ENCODE measurements at regions not wholly inside any gene's neighbourhood (a gene's known extent, or its start where the extent isn't known, plus 50 kb on each side); places are given as distances from the start of the nearest gene placed in this dataset.
"Not testable (repeated sequence)": the region's sequence is repeated elsewhere in the genome, so short reads cannot be mapped to it uniquely, and the experiment has no call there.

DNA sequence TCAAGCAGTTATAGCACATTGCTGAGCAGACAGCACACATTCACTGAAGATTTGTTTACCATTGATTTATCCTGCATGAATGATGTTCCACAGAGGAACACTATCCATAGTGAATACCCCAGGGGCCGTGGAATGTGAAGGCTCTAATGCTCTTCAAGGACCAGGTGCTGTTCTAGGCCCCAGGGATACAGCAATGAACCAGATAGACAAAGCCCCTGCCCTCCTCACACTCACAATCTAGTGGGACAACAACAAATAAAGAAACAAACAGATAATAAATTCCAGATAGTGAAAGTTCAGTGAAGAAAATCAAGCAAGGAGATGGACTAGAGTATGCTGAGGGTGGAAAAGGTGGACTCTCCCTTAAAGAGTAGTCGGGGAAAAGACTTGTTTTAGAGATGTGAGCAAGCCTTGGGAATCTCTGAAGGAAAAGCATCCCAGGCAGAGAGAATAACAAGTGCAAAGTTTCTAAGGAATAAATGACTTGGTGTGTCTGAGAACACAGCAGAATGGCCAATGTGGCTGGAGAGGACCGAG, 117.7 kb downstream of the CCDC71L start:
- no peaks in the 10 kb centered on the region for H3K9me3 Mint-ChIP-seq
- H3K4me1 Mint-ChIP-seq (ENCODE audit: low read depth in 2 of 2): peaks cover 3 to 4% of the 10 kb centered on the region in 2 donors
- no peak overlapping the region for H3K27ac Mint-ChIP-seq
- DNase-seq (no peak), ATAC-seq (replicated peaks) (no peak)
- no peaks in the 10 kb centered on the region for H3K36me3 Mint-ChIP-seq (ENCODE audit: insufficient read depth)
- no peak overlapping the region for H3K4me3 Mint-ChIP-seq
- H3K27me3 Mint-ChIP-seq: peaks cover 0 to 13% of the 10 kb centered on the region in 2 donors

- H3K4me1 Mint-ChIP-seq (ENCODE audit: low read depth in 2 of 2): peaks cover 3 to 4% of the 10 kb centered on the region in 2 donors
- peak; percentile 43 for ATAC-seq (replicated peaks)
- H3K27me3 Mint-ChIP-seq: peaks cover 0 to 13% of the 10 kb centered on the region in 2 donors
- no peaks in the 10 kb centered on the region for H3K9me3 Mint-ChIP-seq
- peak; percentile 4 to 7 (median 6) for DNase-seq
- no peak overlapping the region for H3K4me3 Mint-ChIP-seq
- no peak overlapping the region for H3K27ac Mint-ChIP-seq
- no peaks in the 10 kb centered on the region for H3K36me3 Mint-ChIP-seq (ENCODE audit: insufficient read depth)
Observed at GRCh38 chr7:106542550-106543220, 118.3 kb downstream of the CCDC71L start.

DNA sequence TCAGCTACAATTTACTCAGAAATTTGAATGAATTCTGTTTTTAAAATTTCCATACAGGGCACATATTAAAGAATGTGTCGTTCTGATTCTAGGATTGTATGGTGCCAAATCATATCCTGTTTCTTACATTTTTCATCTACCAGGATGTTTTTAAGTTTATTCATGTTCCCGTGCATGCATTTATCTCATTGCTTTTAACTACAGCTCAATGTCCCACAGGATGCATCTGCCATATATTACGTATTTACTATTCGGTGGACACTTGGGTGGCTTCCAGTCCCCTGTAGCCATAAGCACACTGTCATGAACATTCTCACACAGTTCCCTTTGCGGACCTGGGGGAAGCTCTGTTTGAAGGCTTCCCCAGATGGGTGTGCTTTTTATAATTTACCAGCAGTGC, 122.3 kb downstream of the CCDC71L start:
- Mint-ChIP-seq H3K27ac (no peak overlapping the region), H3K4me3 (no peak overlapping the region), H3K27me3 (peaks cover 0 to 13% of the 10 kb centered on the region in 2 donors), H3K36me3 (ENCODE audit: insufficient read depth) (no peaks in the 10 kb centered on the region), H3K4me1 (ENCODE audit: low read depth in 2 of 2) (peaks cover 7 to 8% of the 10 kb centered on the region in 2 donors), H3K9me3 (peaks cover 0 to 3% of the 10 kb centered on the region in 2 donors)
- ATAC-seq (replicated peaks) (no peak), DNase-seq (no peak)

DNA sequence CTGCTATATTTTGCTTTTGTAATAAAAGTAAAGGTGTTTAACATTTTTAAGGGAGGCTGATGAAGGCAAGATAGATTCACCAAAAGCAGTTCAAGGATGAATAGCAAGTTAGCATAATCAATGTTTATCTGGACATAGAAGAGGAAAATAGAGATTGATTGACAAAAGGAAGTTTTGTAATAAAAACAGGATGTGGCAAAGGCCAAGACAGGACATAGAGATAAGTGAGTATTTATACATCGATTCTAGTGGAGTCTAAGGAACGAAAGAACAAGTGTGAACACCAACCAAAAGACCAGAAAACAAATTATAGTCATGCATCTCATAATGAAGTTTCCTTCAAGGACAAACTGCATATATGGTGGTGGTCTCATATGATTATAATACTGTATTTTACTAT, 123.8 kb downstream of the CCDC71L start:
- H3K27ac Mint-ChIP-seq: no peak overlapping the region
- DNase-seq: no peak
- peaks cover 0 to 3% of the 10 kb centered on the region in 2 donors for H3K9me3 Mint-ChIP-seq
- ATAC-seq (replicated peaks): no peak
- H3K4me3 Mint-ChIP-seq: no peak overlapping the region
- H3K4me1 Mint-ChIP-seq (ENCODE audit: low read depth in 2 of 2): peaks cover 3 to 5% of the 10 kb centered on the region in 2 donors
- H3K36me3 Mint-ChIP-seq (ENCODE audit: insufficient read depth): no peaks in the 10 kb centered on the region
- peaks cover 0 to under 1% of the 10 kb centered on the region in 2 donors for H3K27me3 Mint-ChIP-seq

DNA sequence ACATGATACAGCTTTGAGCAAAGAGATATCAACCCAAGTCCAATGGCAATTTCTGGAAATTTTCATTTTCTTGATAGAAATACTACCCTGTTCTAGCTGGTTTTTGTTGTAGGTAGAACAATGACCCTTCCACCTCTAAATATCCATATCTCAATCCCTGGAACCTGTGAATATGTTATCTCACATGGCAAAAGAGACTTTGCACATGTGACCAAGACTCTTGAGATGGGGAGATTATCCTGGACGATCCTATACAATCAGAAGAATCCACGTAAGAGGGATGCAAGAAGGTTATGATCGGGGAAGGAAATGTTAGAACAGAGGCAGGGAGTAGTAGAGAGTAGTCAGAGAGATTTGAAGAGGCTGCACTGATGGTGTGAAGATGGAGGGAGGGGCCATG, 124.9 kb downstream of the CCDC71L start:
- no peak for ATAC-seq (replicated peaks)
- Mint-ChIP-seq H3K27ac (no peak overlapping the region), H3K36me3 (ENCODE audit: insufficient read depth) (no peaks in the 10 kb centered on the region), H3K27me3 (no peaks in the 10 kb centered on the region), H3K4me1 (ENCODE audit: low read depth in 2 of 2) (peaks cover 3 to 5% of the 10 kb centered on the region in 2 donors), H3K9me3 (peaks cover 0 to 3% of the 10 kb centered on the region in 2 donors), H3K4me3 (no peak overlapping the region)
- no peak for DNase-seq

GRCh38 chr7:106535234-106535932, 125.6 kb downstream of the CCDC71L start:
- Mint-ChIP-seq H3K9me3 (peaks cover 0 to 3% of the 10 kb centered on the region in 2 donors), H3K36me3 (ENCODE audit: insufficient read depth) (no peaks in the 10 kb centered on the region), H3K4me3 (no peak overlapping the region), H3K27ac (no peak overlapping the region), H3K4me1 (ENCODE audit: low read depth in 2 of 2) (peaks cover 3 to 5% of the 10 kb centered on the region in 2 donors), H3K27me3 (no peaks in the 10 kb centered on the region)
- DNase-seq: no peak
- ATAC-seq (replicated peaks): no peak

- no peaks in the 10 kb centered on the region for H3K36me3 Mint-ChIP-seq (ENCODE audit: insufficient read depth)
Observed at GRCh38 chr7:106534271-106534846, 126.6 kb downstream of the CCDC71L start.

GRCh38 chr7:106530183-106530582, 130.8 kb downstream of the CCDC71L start:
- not testable (repeated sequence) for H3K27me3 Mint-ChIP-seq; H3K4me3 Mint-ChIP-seq; ATAC-seq (replicated peaks); H3K27ac Mint-ChIP-seq; H3K9me3 Mint-ChIP-seq; H3K4me1 Mint-ChIP-seq (ENCODE audit: low read depth in 2 of 2); DNase-seq; H3K36me3 Mint-ChIP-seq (ENCODE audit: insufficient read depth)

More at GRCh38 chr7:106534271-106534846, 126.6 kb downstream of the CCDC71L start:
- no peak overlapping the region for H3K27ac Mint-ChIP-seq
- no peaks in the 10 kb centered on the region for H3K27me3 Mint-ChIP-seq
- H3K9me3 Mint-ChIP-seq: peaks cover 0 to 3% of the 10 kb centered on the region in 2 donors
- no peak overlapping the region for H3K4me3 Mint-ChIP-seq
- peaks cover 3 to 5% of the 10 kb centered on the region in 2 donors for H3K4me1 Mint-ChIP-seq (ENCODE audit: low read depth in 2 of 2)
- DNase-seq (no peak), ATAC-seq (replicated peaks) (no peak)

- H3K27me3 Mint-ChIP-seq: peaks cover 17 to 18% of the 10 kb centered on the region in 2 donors
- not testable (repeated sequence) for H3K4me1 Mint-ChIP-seq (ENCODE audit: low read depth in 2 of 2); H3K36me3 Mint-ChIP-seq (ENCODE audit: insufficient read depth); ATAC-seq (replicated peaks); DNase-seq; H3K9me3 Mint-ChIP-seq; H3K4me3 Mint-ChIP-seq; H3K27ac Mint-ChIP-seq
Observed at GRCh38 chr7:106526617-106527016, 134.3 kb downstream of the CCDC71L start.

GRCh38 chr7:106524690-106525059, 136.3 kb downstream of the CCDC71L start:
- H3K4me1 Mint-ChIP-seq (ENCODE audit: low read depth in 2 of 2): no peaks in the 10 kb centered on the region
- no peak overlapping the region for H3K27ac Mint-ChIP-seq
- no peaks in the 10 kb centered on the region for H3K36me3 Mint-ChIP-seq (ENCODE audit: insufficient read depth)
- DNase-seq (no peak), ATAC-seq (replicated peaks) (no peak)
- H3K9me3 Mint-ChIP-seq: no peaks in the 10 kb centered on the region
- peaks cover 17 to 19% of the 10 kb centered on the region in 2 donors for H3K27me3 Mint-ChIP-seq
- no peak overlapping the region for H3K4me3 Mint-ChIP-seq

DNA sequence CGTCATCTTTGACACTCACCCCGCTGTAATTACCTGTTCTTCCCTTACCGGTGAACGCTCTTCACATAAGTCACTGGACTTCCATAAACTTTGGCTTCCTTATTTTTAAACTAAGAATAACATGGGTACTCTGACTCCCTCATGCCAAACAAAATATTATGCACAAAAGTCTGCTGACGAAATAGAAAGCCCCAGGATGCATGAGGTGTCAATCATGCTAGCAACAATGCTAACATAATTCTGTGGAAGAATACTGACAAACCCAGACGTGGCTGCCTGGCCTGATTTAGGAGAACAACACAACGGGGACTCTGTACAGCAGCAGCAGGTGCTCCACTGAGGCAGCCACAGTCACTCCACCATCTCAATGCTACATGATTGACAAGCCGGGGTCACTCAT, 137.5 kb downstream of the CCDC71L start:
- Mint-ChIP-seq H3K9me3 (no peaks in the 10 kb centered on the region), H3K36me3 (ENCODE audit: insufficient read depth) (no peaks in the 10 kb centered on the region), H3K27ac (no peak overlapping the region), H3K4me3 (no peak overlapping the region), H3K4me1 (ENCODE audit: low read depth in 2 of 2) (no peaks in the 10 kb centered on the region), H3K27me3 (peaks cover 28 to 31% of the 10 kb centered on the region in 2 donors)
- DNase-seq (no peak), ATAC-seq (replicated peaks) (no peak)

GRCh38 chr7:106522696-106523095, 138.3 kb downstream of the CCDC71L start:
- no peaks in the 10 kb centered on the region for H3K4me1 Mint-ChIP-seq (ENCODE audit: low read depth in 2 of 2)
- H3K27ac Mint-ChIP-seq: no peak overlapping the region
- DNase-seq (no peak), ATAC-seq (replicated peaks) (no peak)
- H3K36me3 Mint-ChIP-seq (ENCODE audit: insufficient read depth): no peaks in the 10 kb centered on the region
- no peaks in the 10 kb centered on the region for H3K9me3 Mint-ChIP-seq
- no peak overlapping the region for H3K4me3 Mint-ChIP-seq
- H3K27me3 Mint-ChIP-seq: peaks cover 32 to 39% of the 10 kb centered on the region in 2 donors

DNA sequence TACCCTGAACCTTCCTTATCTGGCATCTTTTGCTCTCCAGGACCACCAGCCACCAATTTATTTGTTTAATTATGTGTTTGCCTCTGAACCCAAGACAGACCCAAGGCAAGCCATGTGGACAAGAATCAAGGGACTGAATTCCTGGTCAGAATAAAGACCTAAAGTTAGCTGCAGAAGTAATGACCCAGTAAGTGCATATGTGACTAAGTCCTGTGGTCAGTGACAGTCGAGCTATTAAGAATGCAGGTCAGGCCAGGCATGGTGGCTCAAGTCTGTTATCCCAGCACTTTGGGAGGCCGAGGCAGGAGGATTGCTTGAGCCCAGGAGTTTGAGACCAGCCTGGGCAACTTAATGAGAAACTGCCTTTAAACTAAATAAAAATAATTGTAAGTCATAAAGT, 139.4 kb downstream of the CCDC71L start:
- no peaks in the 10 kb centered on the region for H3K9me3 Mint-ChIP-seq
- DNase-seq (no peak), ATAC-seq (replicated peaks) (no peak)
- H3K4me1 Mint-ChIP-seq (ENCODE audit: low read depth in 2 of 2): no peaks in the 10 kb centered on the region
- H3K27me3 Mint-ChIP-seq: peaks cover 37 to 50% of the 10 kb centered on the region in 2 donors
- H3K4me3 Mint-ChIP-seq: no peak overlapping the region
- H3K27ac Mint-ChIP-seq: no peak overlapping the region
- H3K36me3 Mint-ChIP-seq (ENCODE audit: insufficient read depth): no peaks in the 10 kb centered on the region

Data from effector memory CD8-positive, alpha-beta T cell (primary cell).